ENCODE measurements at regions not wholly inside any gene's neighbourhood (a gene's known extent, or its start where the extent isn't known, plus 50 kb on each side); places are given as distances from the start of the nearest gene placed in this dataset.

GRCh38 chr12:58306266-58307000, 365.1 kb downstream of the ATP23 start:
- no peak for TF ChIP-seq CTCF (IDR thresholded peaks at IDR 0.05; ENCODE audit: low read depth, low read length)
- peak; percentile 44 to 56 for DNase-seq (ENCODE audit: low read depth in 2 of 2)

GRCh38 chr12:58309806-58310205, 368.4 kb downstream of the ATP23 start:
- no peak for TF ChIP-seq CTCF (IDR thresholded peaks at IDR 0.05; ENCODE audit: low read depth, low read length)
- DNase-seq (ENCODE audit: low read depth in 2 of 2) = peak in 1 of 2 donors; percentile 19
- no peak overlapping the region for H3K4me3 ChIP-seq (replicated peaks in 1 of 2; ENCODE audit: low read depth in 2 of 2, low read length in 2 of 2)

More at GRCh38 chr12:58306266-58307000, 365.1 kb downstream of the ATP23 start:
- H3K4me3 ChIP-seq (replicated peaks in 1 of 2; ENCODE audit: low read depth in 2 of 2, low read length in 2 of 2) = no peak overlapping the region

DNA sequence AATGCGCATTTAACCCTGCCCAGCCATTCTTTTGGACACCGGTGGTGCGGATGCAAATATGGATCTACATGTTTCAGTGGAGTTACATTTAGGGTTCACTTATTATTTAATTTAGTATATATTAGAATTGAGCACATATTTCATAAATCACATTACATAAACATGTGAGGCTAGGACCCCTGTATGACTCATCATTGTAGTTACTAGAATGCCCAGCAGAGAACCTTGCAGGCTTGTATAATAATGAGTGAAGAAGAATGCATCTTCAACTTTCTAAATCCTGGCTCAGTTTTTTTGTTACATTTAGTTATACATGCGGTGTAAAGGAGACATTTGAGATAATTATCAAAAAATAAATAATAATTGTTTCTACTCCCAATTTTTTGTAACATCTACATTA, 369.0 kb downstream of the ATP23 start:
- peak; percentile 24 for TF ChIP-seq CTCF (IDR thresholded peaks at IDR 0.05; ENCODE audit: low read depth, low read length)
- no peak overlapping the region for H3K4me3 ChIP-seq (replicated peaks in 1 of 2; ENCODE audit: low read depth in 2 of 2, low read length in 2 of 2)
- DNase-seq (ENCODE audit: low read depth in 2 of 2) = peak; percentile 56 to 87

- DNase-seq (ENCODE audit: low read depth in 2 of 2) = peak; percentile 95 to 99
- no peak for TF ChIP-seq CTCF (IDR thresholded peaks at IDR 0.05; ENCODE audit: low read depth, low read length)
- H3K4me3 ChIP-seq (replicated peaks in 1 of 2; ENCODE audit: low read depth in 2 of 2, low read length in 2 of 2) = no peak overlapping the region
Measured at GRCh38 chr12:58310809-58311622, 369.6 kb downstream of the ATP23 start.

DNA sequence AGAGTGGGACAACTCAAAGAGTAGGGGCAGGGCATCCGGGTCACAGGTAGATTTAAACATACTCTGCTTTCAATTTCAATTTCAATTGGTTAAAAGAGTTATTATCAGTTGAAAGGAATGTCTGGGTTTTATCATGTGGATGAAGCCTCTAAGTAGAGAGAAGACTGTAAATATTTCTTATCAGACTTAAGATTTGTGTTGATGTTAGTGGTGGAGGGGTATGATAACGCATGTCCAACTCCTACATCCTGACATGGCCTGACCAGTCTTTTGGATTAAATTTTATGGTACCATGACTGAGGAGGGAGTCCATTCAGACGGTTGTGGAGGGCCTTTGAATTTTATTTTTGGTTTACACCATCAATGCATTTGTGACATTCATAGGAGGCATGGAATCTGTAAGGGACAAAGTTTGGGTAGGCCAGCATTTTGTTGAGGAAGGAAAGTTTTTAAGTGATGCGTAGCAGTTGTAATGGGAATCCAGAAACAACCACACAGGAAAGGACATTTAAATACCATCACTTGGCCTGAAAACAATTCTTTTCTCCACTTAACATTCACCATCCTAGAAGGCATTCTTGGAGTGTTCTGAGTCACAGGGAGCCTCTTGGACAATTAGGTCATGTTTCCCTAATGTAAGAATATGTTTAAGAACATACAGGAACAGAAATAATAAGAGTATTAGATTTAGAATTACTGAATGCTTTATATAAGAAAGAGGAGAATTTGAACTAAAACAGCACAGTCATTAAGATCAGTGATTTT, 371.9 kb downstream of the ATP23 start:
- no peak for TF ChIP-seq CTCF (IDR thresholded peaks at IDR 0.05; ENCODE audit: low read depth, low read length)
- peak; percentile 70 to 90 for DNase-seq (ENCODE audit: low read depth in 2 of 2)
- H3K4me3 ChIP-seq (replicated peaks in 1 of 2; ENCODE audit: low read depth in 2 of 2, low read length in 2 of 2) = no peak overlapping the region

DNA sequence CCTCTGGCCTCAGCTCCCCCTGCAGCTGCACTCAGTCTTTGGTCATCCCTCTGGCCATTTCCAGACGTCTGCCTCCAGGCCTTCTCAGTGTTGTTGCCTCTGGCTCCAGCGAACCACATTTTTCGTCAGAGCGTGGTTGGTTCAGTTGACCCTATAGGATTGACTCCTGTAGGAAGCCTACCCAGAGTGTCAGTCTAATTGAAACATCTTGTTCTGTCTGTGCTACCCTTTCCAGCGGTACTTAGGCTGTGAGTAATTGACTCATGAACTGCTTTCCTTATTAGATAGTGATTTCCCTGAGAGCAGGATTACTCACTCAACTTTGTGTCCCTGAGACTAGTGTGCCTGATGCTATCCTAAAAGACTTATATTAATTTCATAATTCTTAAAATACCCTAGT, 373.2 kb downstream of the ATP23 start:
- no peak overlapping the region for H3K4me3 ChIP-seq (replicated peaks in 1 of 2; ENCODE audit: low read depth in 2 of 2, low read length in 2 of 2)
- peak; percentile 42 to 83 for DNase-seq (ENCODE audit: low read depth in 2 of 2)
- TF ChIP-seq CTCF (IDR thresholded peaks at IDR 0.05; ENCODE audit: low read depth, low read length) = no peak

Data from cardiac fibroblast (primary cell).